GM12865 (cell line): ENCODE measurements at regions not wholly inside any gene's neighbourhood (a gene's known extent, or its start where the extent isn't known, plus 50 kb on each side); places are given as distances from the start of the nearest gene placed in this dataset.
"Not testable (repeated sequence)": the region's sequence is repeated elsewhere in the genome, so short reads cannot be mapped to it uniquely, and the experiment has no call there.

Experiments
- DNase-seq: peaks from one replicate; pipeline ENCODE4 v3.0.0; 2010; ENCODE audit warnings: low read depth
- H3K4me3 ChIP-seq: 2 replicates; pipeline ENCODE4 v1.5.1; 2011; ENCODE audit warnings: mild to moderate bottlenecking, low read depth, low read length, control low read depth
- CTCF ChIP-seq: IDR thresholded peaks from 2 replicates; pipeline ENCODE4 v1.5.1; 2011; ENCODE audit warnings: low read length, control low read depth, low read depth, inconsistent platforms; ENCODE audit not compliant: insufficient read depth; ENCODE audit errors: missing control alignments

- H3K4me3 ChIP-seq = no peak overlapping the region
- TF ChIP-seq CTCF = no peak
- DNase-seq = peak; percentile 2
Observed at GRCh38 chr2:16971722-16972234, 306.1 kb upstream of the CYRIA start.

GRCh38 chr2:16970948-16971347 is 305.3 kb upstream of the CYRIA start:
- not testable (repeated sequence) for H3K4me3 ChIP-seq, DNase-seq

GRCh38 chr2:16962505-16962904 is 296.9 kb upstream of the CYRIA start:
- no peak for DNase-seq
- TF ChIP-seq CTCF = no peak
- H3K4me3 ChIP-seq = no peak overlapping the region

GRCh38 chr2:16960579-16960978 is 294.9 kb upstream of the CYRIA start:
- DNase-seq = peak; percentile 22
- no peak for TF ChIP-seq CTCF
- H3K4me3 ChIP-seq = no peak overlapping the region

- no peak for TF ChIP-seq CTCF
- H3K4me3 ChIP-seq = no peak overlapping the region
- no peak for DNase-seq
Observed at GRCh38 chr2:16958266-16958665, 292.6 kb upstream of the CYRIA start.

- H3K4me3 ChIP-seq = no peak overlapping the region
- no peak for TF ChIP-seq CTCF
- DNase-seq = no peak
Observed at GRCh38 chr2:16952805-16953204, 287.2 kb upstream of the CYRIA start.

GRCh38 chr2:16952368-16952767 is 286.7 kb upstream of the CYRIA start:
- no peak overlapping the region for H3K4me3 ChIP-seq
- no peak for DNase-seq
- no peak for TF ChIP-seq CTCF

GRCh38 chr2:16950436-16950835 is 284.8 kb upstream of the CYRIA start:
- TF ChIP-seq CTCF = no peak
- no peak for DNase-seq
- no peak overlapping the region for H3K4me3 ChIP-seq
